CD4-positive, alpha-beta T cell (primary cell): ENCODE measurements at regions not wholly inside any gene's neighbourhood (a gene's known extent, or its start where the extent isn't known, plus 50 kb on each side); places are given as distances from the start of the nearest gene placed in this dataset.

ENCODE experiments used
- ATAC-seq: fragments of 200-7000 bp; cut with Tn5 transposase; one replicate; pipeline ENCODE4 v1.10.0; 2022; ENCODE audit warnings: mild to moderate bottlenecking; ENCODE audit not compliant: poor library complexity
- CTCF ChIA-PET: fragments of 350-600 bp; sonication (Branson Sonifier 250); formaldehyde crosslinking; loops from one replicate; lab custom pipeline; 2021; ENCODE audit warnings: antibody characterized with exemption, inconsistent platforms; lab: Charles Lee
- POLR2A ChIA-PET: fragments of 350-600 bp; sonication (Branson Sonifier 250); formaldehyde crosslinking; loops from one replicate; lab custom pipeline; 2021; ENCODE audit warnings: antibody characterized with exemption, inconsistent platforms; lab: Charles Lee
- DNase-seq, 14 experiments: peaks; one replicate each; pipeline ENCODE4 v3.0.0-alpha.2; 2013 to 2020; ENCODE audit warnings: mixed read lengths in 2 of 14
- H3K27ac ChIP-seq, 2 donors: one replicate each; pipeline versions ENCODE4 v1.5.1 to v1.7.0; 2013; ENCODE audit warnings: low read length in 2 of 2, low read depth in 1 of 2, mild to moderate bottlenecking in 1 of 2
- H3K27me3 ChIP-seq, 2 experiments: 1 replicate in 1 of 2; 2 replicates in 1 of 2; pipeline versions ENCODE4 v1.6.1 to v1.7.0; 2013; ENCODE audit warnings: low read length in 2 of 2, control low read depth in 1 of 2, mild to moderate bottlenecking in 1 of 2, moderate library complexity in 1 of 2; ENCODE audit not compliant: insufficient read depth in 2 of 2, control insufficient read depth in 1 of 2
- H3K36me3 ChIP-seq: one replicate; pipeline ENCODE4 v1.6.1; 2013; ENCODE audit warnings: low read length, control low read depth; ENCODE audit not compliant: insufficient read depth
- H3K4me1 ChIP-seq: one replicate; pipeline ENCODE4 v1.6.1; 2013; ENCODE audit warnings: low read length, control low read depth; ENCODE audit not compliant: insufficient read depth
- H3K4me3 ChIP-seq: one replicate; pipeline ENCODE4 v1.5.1; 2013; ENCODE audit warnings: mild to moderate bottlenecking, low read length, moderate library complexity
- H3K9me3 ChIP-seq, 2 experiments: 1 replicate in 1 of 2; 2 replicates in 1 of 2; pipeline versions ENCODE4 v1.6.1 to v1.7.0; 2013; ENCODE audit warnings: low read length in 2 of 2, mild to moderate bottlenecking in 2 of 2, control low read depth in 1 of 2, moderate library complexity in 1 of 2; ENCODE audit not compliant: control insufficient read depth in 1 of 2, insufficient read depth in 1 of 2
- H3K27ac Mint-ChIP-seq: one replicate; pipeline ENCODE4 v1.8.0; 2020; ENCODE audit warnings: mixed read lengths
- H3K27me3 Mint-ChIP-seq: one replicate; pipeline ENCODE4 v1.8.0; 2021; ENCODE audit warnings: mixed read lengths
- H3K36me3 Mint-ChIP-seq: one replicate; pipeline ENCODE4 v1.8.0; 2021; ENCODE audit warnings: low read depth, mixed read lengths
- H3K4me1 Mint-ChIP-seq: one replicate; pipeline ENCODE4 v1.8.0; 2021; ENCODE audit warnings: low read depth, mixed read lengths
- H3K4me3 Mint-ChIP-seq: one replicate; pipeline ENCODE4 v1.8.0; 2020; ENCODE audit warnings: mild to moderate bottlenecking, mixed read lengths
- H3K9me3 Mint-ChIP-seq: one replicate; pipeline ENCODE4 v1.8.0; 2020; ENCODE audit warnings: mixed read lengths
- intact Hi-C, 2 experiments: fragments of 100-400 bp; cut with DNase I in 1 of 2; cut with micrococcal nuclease in 1 of 2; formaldehyde crosslinking; loops; one replicate each; pipeline versions ENCODE4 v1.15.1 to v1.9.0; 2023 to 2025; cut with DNase I, micrococcal nuclease
- TF ChIP-seq, protein P1 (sequence below): fragments of 200-600 bp; IDR thresholded peaks from one replicate; pipeline ENCODE4 v1.8.0; 2022; ENCODE audit warnings: antibody characterized with exemption, mild to moderate bottlenecking

DNA sequence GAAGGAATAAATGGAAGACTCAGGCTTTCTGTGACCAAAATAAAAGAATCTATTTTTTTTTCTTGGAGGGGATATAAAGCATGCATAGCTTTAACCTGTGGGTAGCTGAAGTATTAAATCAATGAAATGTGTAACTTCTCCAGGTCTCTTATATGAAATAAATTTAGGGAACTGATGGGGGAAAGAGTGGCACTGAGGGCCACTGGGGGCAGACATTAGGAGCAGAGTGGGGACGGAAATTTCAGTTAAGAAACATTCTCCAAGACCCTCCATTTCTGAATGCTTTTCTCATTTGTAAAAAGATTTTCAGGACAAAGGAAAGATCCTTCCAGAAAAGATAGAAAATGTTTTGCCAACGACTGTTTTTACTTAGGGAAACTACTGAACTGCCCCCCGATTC lies 131.0 kb downstream of the GPX5 start:
- intact Hi-C loops: loop anchor here in 1 of 2 experiments (5.0 kb wide), 1 partner anchor 114 kb away; no protein-coding TSS in a partner anchor
- H3K27ac ChIP-seq: no peak overlapping the region
- peaks cover 11% of the 10 kb centered on the region for H3K4me1 ChIP-seq
- ChIA-PET CTCF (no interaction called here), POLR2A (no interaction called here)
- ATAC-seq (no peak), DNase-seq (no peak)
- Mint-ChIP-seq H3K36me3 (peaks cover 15% of the 10 kb centered on the region), H3K27me3 (peaks cover 80% of the 10 kb centered on the region), H3K4me3 (peak overlapping the region; percentile 93), H3K9me3 (peaks cover 3% of the 10 kb centered on the region), H3K27ac (peak overlapping the region; percentile 86), H3K4me1 (peaks cover 28% of the 10 kb centered on the region)
- H3K9me3 ChIP-seq: peaks cover 0 to 3% of the 10 kb centered on the region in 2 experiments
- no peak overlapping the region for H3K4me3 ChIP-seq
- TF ChIP-seq, protein P1, sequence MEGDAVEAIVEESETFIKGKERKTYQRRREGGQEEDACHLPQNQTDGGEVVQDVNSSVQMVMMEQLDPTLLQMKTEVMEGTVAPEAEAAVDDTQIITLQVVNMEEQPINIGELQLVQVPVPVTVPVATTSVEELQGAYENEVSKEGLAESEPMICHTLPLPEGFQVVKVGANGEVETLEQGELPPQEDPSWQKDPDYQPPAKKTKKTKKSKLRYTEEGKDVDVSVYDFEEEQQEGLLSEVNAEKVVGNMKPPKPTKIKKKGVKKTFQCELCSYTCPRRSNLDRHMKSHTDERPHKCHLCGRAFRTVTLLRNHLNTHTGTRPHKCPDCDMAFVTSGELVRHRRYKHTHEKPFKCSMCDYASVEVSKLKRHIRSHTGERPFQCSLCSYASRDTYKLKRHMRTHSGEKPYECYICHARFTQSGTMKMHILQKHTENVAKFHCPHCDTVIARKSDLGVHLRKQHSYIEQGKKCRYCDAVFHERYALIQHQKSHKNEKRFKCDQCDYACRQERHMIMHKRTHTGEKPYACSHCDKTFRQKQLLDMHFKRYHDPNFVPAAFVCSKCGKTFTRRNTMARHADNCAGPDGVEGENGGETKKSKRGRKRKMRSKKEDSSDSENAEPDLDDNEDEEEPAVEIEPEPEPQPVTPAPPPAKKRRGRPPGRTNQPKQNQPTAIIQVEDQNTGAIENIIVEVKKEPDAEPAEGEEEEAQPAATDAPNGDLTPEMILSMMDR: no peak
- no peaks in the 10 kb centered on the region for H3K36me3 ChIP-seq
- peaks cover 49 to 73% of the 10 kb centered on the region in 2 experiments for H3K27me3 ChIP-seq

DNA sequence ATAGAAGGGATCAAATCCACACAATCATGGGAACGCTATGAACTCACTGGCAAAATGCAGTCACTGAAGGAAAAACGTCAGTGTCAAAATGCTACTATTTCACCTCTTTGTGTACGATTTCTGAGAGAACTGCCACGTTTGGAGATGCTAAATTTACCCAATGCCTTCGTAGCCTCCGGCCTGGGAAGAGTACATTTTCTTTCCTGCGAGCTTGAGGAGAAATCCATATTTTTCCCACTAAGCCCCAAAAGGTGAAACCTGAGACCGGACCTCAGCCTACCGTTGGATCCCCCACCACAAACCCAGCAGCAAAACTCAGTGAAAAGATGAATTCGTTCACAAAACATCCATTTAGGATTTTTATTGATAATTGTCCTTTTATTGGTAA lies 131.7 kb downstream of the GPX5 start:
- Histone ChIP-seq H3K36me3 (no peaks in the 10 kb centered on the region), H3K4me3 (no peak overlapping the region), H3K27ac (no peak overlapping the region), H3K27me3 (peaks cover 42 to 67% of the 10 kb centered on the region in 2 experiments), H3K9me3 (peaks cover 0 to 10% of the 10 kb centered on the region in 2 experiments), H3K4me1 (peaks cover 11% of the 10 kb centered on the region)
- ATAC-seq: no peak
- Mint-ChIP-seq H3K27me3 (peaks cover 74% of the 10 kb centered on the region), H3K36me3 (peaks cover 15% of the 10 kb centered on the region), H3K4me3 (peak overlapping the region; percentile 93), H3K9me3 (peaks cover 3% of the 10 kb centered on the region), H3K4me1 (peaks cover 28% of the 10 kb centered on the region), H3K27ac (peak overlapping the region; percentile 86)
- intact Hi-C loops: loop anchor here in 1 of 2 experiments (5.0 kb wide), 1 partner anchor 115 kb away; no protein-coding TSS in a partner anchor
- no peak for DNase-seq
- POLR2A ChIA-PET: interaction anchor here (1.7 kb wide), 1 partner anchor 8 kb away, joined by 5 read pairs; no protein-coding TSS in a partner anchor
- TF ChIP-seq, protein P1: no peak
- CTCF ChIA-PET: no interaction called here

DNA sequence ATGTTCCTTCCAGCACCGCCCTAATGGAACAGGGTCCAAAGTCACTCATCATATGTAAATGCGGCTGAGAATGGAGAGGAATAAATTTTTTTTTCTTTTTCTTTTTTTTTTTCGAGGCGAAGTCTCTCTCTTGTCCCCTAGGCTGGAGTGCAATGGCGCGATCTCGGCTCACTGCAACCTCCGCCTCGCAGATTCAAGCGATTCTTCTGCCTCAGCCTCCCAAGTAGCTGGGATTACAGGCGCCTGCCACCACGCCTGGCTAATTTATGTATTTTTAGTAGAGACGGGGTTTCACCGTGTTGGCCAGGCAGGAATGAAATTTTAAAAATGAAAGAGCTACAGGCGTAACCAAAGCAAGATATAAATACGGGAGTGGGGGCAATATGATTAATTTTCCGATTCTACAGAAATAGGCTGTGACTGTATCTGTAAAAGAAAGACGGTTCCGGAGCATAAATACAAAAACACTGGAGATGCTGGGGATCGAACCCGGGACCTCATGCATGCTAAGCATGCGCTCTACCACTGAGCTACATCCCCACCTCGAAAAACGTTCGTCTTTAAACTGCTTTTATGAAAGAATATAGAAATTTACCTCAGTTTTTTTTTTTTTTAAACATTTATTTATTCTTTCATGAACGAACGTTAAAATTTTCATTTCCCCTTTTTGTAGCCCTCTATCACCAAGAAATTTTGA lies 132.2 kb downstream of the GPX5 start:
- intact Hi-C loops: loop anchor here in 1 of 2 experiments (5.0 kb wide), 1 partner anchor 116 kb away; no protein-coding TSS in a partner anchor
- peak in 9 of 14 experiments; percentile 15 to 60 (median 27) for DNase-seq
- CTCF ChIA-PET: interaction anchor here (0.6 to 0.7 kb wide), 2 partner anchors 162 to 379 kb away, joined by 3 to 4 read pairs; no protein-coding TSS in a partner anchor
- peak overlapping the region; percentile 8 for H3K4me3 ChIP-seq
- Mint-ChIP-seq H3K4me1 (peaks cover 28% of the 10 kb centered on the region), H3K4me3 (peak overlapping the region; percentile 93), H3K27me3 (peaks cover 74% of the 10 kb centered on the region), H3K36me3 (peaks cover 15% of the 10 kb centered on the region), H3K27ac (peak overlapping the region; percentile 86), H3K9me3 (peaks cover 3% of the 10 kb centered on the region)
- peaks cover 11% of the 10 kb centered on the region for H3K4me1 ChIP-seq
- TF ChIP-seq, protein P1: no peak
- peaks cover 0 to 11% of the 10 kb centered on the region in 2 experiments for H3K9me3 ChIP-seq
- ATAC-seq: peak; percentile 68
- no peak overlapping the region for H3K27ac ChIP-seq
- H3K27me3 ChIP-seq: peaks cover 42 to 61% of the 10 kb centered on the region in 2 experiments
- no peaks in the 10 kb centered on the region for H3K36me3 ChIP-seq
- POLR2A ChIA-PET: interaction anchor here (0.7 to 1.7 kb wide), 2 partner anchors 9 to 389 kb away, joined by 3 to 5 read pairs; no protein-coding TSS in a partner anchor
